Hepatic stellate cell (primary cell): ENCODE measurements at regions not wholly inside any gene's neighbourhood (a gene's known extent, or its start where the extent isn't known, plus 50 kb on each side); places are given as distances from the start of the nearest gene placed in this dataset.
"Not testable (repeated sequence)": the region's sequence is repeated elsewhere in the genome, so short reads cannot be mapped to it uniquely, and the experiment has no call there.

Experiments
- DNase-seq: peaks from one replicate; pipeline ENCODE4 v3.0.0; 2011; ENCODE audit warnings: low spot score

- no peak for DNase-seq
These were observed 233.2 kb upstream of the NR5A2 start for GRCh38 chr1:199794105-199794863.

- no peak for DNase-seq
These were observed 228.4 kb upstream of the NR5A2 start for GRCh38 chr1:199799116-199799515.

- DNase-seq, result no peak
These were observed 223.0 kb upstream of the NR5A2 start for GRCh38 chr1:199804526-199804925.

- no peak for DNase-seq
These were observed 219.2 kb upstream of the NR5A2 start for GRCh38 chr1:199808110-199808870.

GRCh38 chr1:199809311-199809710 lies 218.2 kb upstream of the NR5A2 start:
- no peak for DNase-seq

- no peak for DNase-seq
These were observed 216.3 kb upstream of the NR5A2 start for GRCh38 chr1:199811163-199811562.

- no peak for DNase-seq
These were observed 214.3 kb upstream of the NR5A2 start for GRCh38 chr1:199813198-199813597.

- DNase-seq, result no peak
These were observed 211.6 kb upstream of the NR5A2 start for GRCh38 chr1:199815947-199816346.

GRCh38 chr1:199817266-199817665 lies 210.2 kb upstream of the NR5A2 start:
- no peak for DNase-seq

GRCh38 chr1:199821029-199821779 lies 206.3 kb upstream of the NR5A2 start:
- no peak for DNase-seq

GRCh38 chr1:199832451-199832850 lies 195.1 kb upstream of the NR5A2 start:
- DNase-seq, result no peak

- DNase-seq, result no peak
These were observed 192.8 kb upstream of the NR5A2 start for GRCh38 chr1:199834711-199835110.

- no peak for DNase-seq
These were observed 191.1 kb upstream of the NR5A2 start for GRCh38 chr1:199836430-199836829.

- no peak for DNase-seq
These were observed 190.2 kb upstream of the NR5A2 start for GRCh38 chr1:199837321-199837720.

- not testable (repeated sequence) for DNase-seq
These were observed 187.9 kb upstream of the NR5A2 start for GRCh38 chr1:199839608-199840007.

GRCh38 chr1:199843096-199843495 lies 184.4 kb upstream of the NR5A2 start:
- not testable (repeated sequence) for DNase-seq

- DNase-seq, result no peak
These were observed 183.6 kb upstream of the NR5A2 start for GRCh38 chr1:199843861-199844260.

GRCh38 chr1:199847021-199847420 lies 180.5 kb upstream of the NR5A2 start:
- no peak for DNase-seq

- no peak for DNase-seq
These were observed 175.9 kb upstream of the NR5A2 start for GRCh38 chr1:199851439-199852140.

GRCh38 chr1:199854686-199855321 lies 172.7 kb upstream of the NR5A2 start:
- DNase-seq, result no peak

- DNase-seq, result no peak
These were observed 171.9 kb upstream of the NR5A2 start for GRCh38 chr1:199855580-199855979.
